GM12878 (cell line): ENCODE measurements at regions not wholly inside any gene's neighbourhood (a gene's known extent, or its start where the extent isn't known, plus 50 kb on each side); places are given as distances from the start of the nearest gene placed in this dataset.

Experiments
- ATAC-seq: fragments of 200-7000 bp; cut with Tn5 transposase; 3 replicates; pipeline ENCODE4 v1.9.1; 2020; ENCODE audit warnings: mild to moderate bottlenecking, moderate library complexity
- BruUV-seq: library from RNA; stranded (reverse); fragments of 400-500 nt; replicated peaks from 2 replicates; lab custom pipeline; 2021; lab: Mats Ljungman, UMichigan
- CTCF ChIA-PET: fragments of 300-600 bp; sonication (Branson Sonifier 250); formaldehyde crosslinking; extraction: SDS; loops from one replicate; lab custom pipeline; 2021; ENCODE audit warnings: inconsistent platforms; lab: Yijun Ruan, JAX
- POLR2A ChIA-PET: fragments of 350-600 bp; formaldehyde crosslinking; extraction: SDS; loops from one replicate; lab custom pipeline; 2021; ENCODE audit warnings: inconsistent platforms; lab: Charles Lee
- RAD21 ChIA-PET: fragments of 300-600 bp; sonication (Branson Sonifier 250); formaldehyde crosslinking; loops from one replicate; lab custom pipeline; 2023; ENCODE audit warnings: antibody characterized with exemption; ENCODE audit not compliant: unreplicated experiment; lab: Charles Lee
- SMC1A ChIA-PET: fragments of 300-600 bp; sonication (Branson Sonifier 250); formaldehyde crosslinking; loops from one replicate; lab custom pipeline; 2023; ENCODE audit not compliant: unreplicated experiment, uncharacterized antibody; lab: Charles Lee
- DNase-seq: peaks from one replicate; pipeline ENCODE4 v3.0.0-alpha.2; 2011; ENCODE audit warnings: low read depth, low spot score
- FAIRE-seq: peaks from 3 replicates; lab custom pipeline; 2011; peaks lifted over from hg19 to GRCh38; lab: Jason Lieb, UNC
- H2AFZ ChIP-seq: 2 replicates; pipeline ENCODE4 v1.6.0; 2011; ENCODE audit warnings: low read depth, low read length, control low read depth; ENCODE audit not compliant: control insufficient read depth
- H3K27ac ChIP-seq: 2 replicates; pipeline ENCODE4 v1.5.1; 2011; ENCODE audit warnings: control low read depth; ENCODE audit not compliant: control insufficient read depth, insufficient read depth
- H3K27me3 ChIP-seq, 2 experiments: replicated peaks in 1 of 2; 2 replicates each; pipeline versions ENCODE4 v1.6.0 to v1.6.1; 2011; ENCODE audit warnings: low read length in 1 of 2; ENCODE audit not compliant: control insufficient read depth in 2 of 2, insufficient read depth in 2 of 2
- H3K36me3 ChIP-seq, 2 experiments: 2 replicates each; pipeline ENCODE4 v1.5.1; 2011; ENCODE audit warnings: low read length in 1 of 2; ENCODE audit not compliant: control insufficient read depth in 2 of 2, insufficient read depth in 2 of 2
- H3K4me1 ChIP-seq: 2 replicates; pipeline ENCODE4 v1.6.1; 2011; ENCODE audit warnings: mild to moderate bottlenecking, low read length, moderate library complexity, mixed read lengths; ENCODE audit not compliant: control insufficient read depth, insufficient read depth
- H3K4me2 ChIP-seq: 2 replicates; pipeline ENCODE4 v1.6.0; 2011; ENCODE audit warnings: control low read depth; ENCODE audit not compliant: control insufficient read depth, insufficient read depth
- H3K4me3 ChIP-seq: fragments of 200-600 bp; sonication (generic); 2 replicates; pipeline ENCODE4 v1.5.1; 2016
- H3K79me2 ChIP-seq: 2 replicates; pipeline ENCODE4 v1.6.0; 2011; ENCODE audit warnings: low read length; ENCODE audit not compliant: control insufficient read depth, insufficient read depth
- H3K9ac ChIP-seq: 2 replicates; pipeline ENCODE4 v1.8.0; 2011; ENCODE audit warnings: low read length, control low read depth, mixed read lengths; ENCODE audit not compliant: control insufficient read depth, insufficient read depth
- H3K9me3 ChIP-seq: replicated peaks from 3 replicates; pipeline ENCODE4 v1.5.1; 2011; ENCODE audit warnings: mild to moderate bottlenecking, low read length; ENCODE audit not compliant: control insufficient read depth, insufficient read depth
- H4K20me1 ChIP-seq: 2 replicates; pipeline ENCODE4 v1.6.0; 2011; ENCODE audit not compliant: control insufficient read depth, insufficient read depth
- ATF7 ChIP-seq: fragments of 450-650 bp; IDR thresholded peaks from 2 replicates; pipeline ENCODE4 v1.6.1; 2016; ENCODE audit warnings: low read depth, mild to moderate bottlenecking
- ETV6 ChIP-seq, 2 experiments: fragments of 450-650 bp in 1 of 2; IDR thresholded peaks in 1 of 2; conservative IDR thresholded peaks in 1 of 2; 2 replicates each; pipeline ENCODE4 v1.6.1; 2014; ENCODE audit warnings: antibody characterized with exemption in 1 of 2, borderline replicate concordance in 1 of 2, low read depth in 1 of 2, mild to moderate bottlenecking in 1 of 2, moderate library complexity in 1 of 2
- HDAC2 ChIP-seq: fragments of 200-600 bp; sonication (generic); IDR thresholded peaks from 2 replicates; pipeline ENCODE4 v1.6.1; 2017
- NFIC ChIP-seq: IDR thresholded peaks from 2 replicates; pipeline ENCODE4 v1.6.1; 2012; ENCODE audit warnings: low read depth, mild to moderate bottlenecking, inconsistent platforms, low read length, moderate library complexity
- NFXL1 ChIP-seq: fragments of 450-650 bp; IDR thresholded peaks from 2 replicates; pipeline ENCODE4 v1.6.1; 2017; ENCODE audit warnings: antibody characterized with exemption, mild to moderate bottlenecking, borderline replicate concordance
- NRF1 ChIP-seq: conservative IDR thresholded peaks from 2 replicates; pipeline ENCODE4 v1.6.1; 2011; ENCODE audit warnings: mild to moderate bottlenecking, low read depth, low read length, improper control_type of control experiment
- SIN3A ChIP-seq: IDR thresholded peaks from 2 replicates; pipeline ENCODE4 v1.6.1; 2012; ENCODE audit warnings: low read depth, low read length, improper control_type of control experiment
- WRNIP1 ChIP-seq: IDR thresholded peaks from 2 replicates; pipeline ENCODE4 v1.6.1; 2011; ENCODE audit warnings: low read depth, low read length, improper control_type of control experiment, borderline replicate concordance
- ZNF217 ChIP-seq: fragments of 450-650 bp; IDR thresholded peaks from 2 replicates; pipeline ENCODE4 v1.6.1; 2017; ENCODE audit warnings: antibody characterized with exemption, mild to moderate bottlenecking
- ZNF24 ChIP-seq: fragments of 450-650 bp; IDR thresholded peaks from 2 replicates; pipeline ENCODE4 v1.6.1; 2017; ENCODE audit warnings: antibody characterized with exemption, mild to moderate bottlenecking
- WGBS: methylation state at CpG from one replicate; pipeline ENCODE4 v1.1.6; 2016; ENCODE audit warnings: low lambda C conversion rate; ENCODE audit not compliant: insufficient replicate concordance, insufficient coverage; ENCODE audit errors: missing lambda C conversion rate; 5-methylcytosine and 5-hydroxymethylcytosine counted together
- in situ Hi-C: fragments of 300-500 bp; cut with MboI; formaldehyde crosslinking; loops from 9 replicates; pipeline ENCODE4 v1.14.3; 2018; ENCODE audit warnings: mixed read lengths
- intact Hi-C: fragments of 100-400 bp; cut with micrococcal nuclease; formaldehyde crosslinking; loops from one replicate; pipeline ENCODE4 v1.14.2; 2022; ENCODE audit not compliant: unreplicated experiment
- TF ChIP-seq, protein P1 (sequence below), 3 experiments: IDR thresholded peaks in 2 of 3; conservative IDR thresholded peaks in 1 of 3; 2 replicates each; pipeline ENCODE4 v1.5.1; 2011; ENCODE audit warnings: low read depth in 3 of 3, low read length in 3 of 3, mild to moderate bottlenecking in 3 of 3, control low read depth in 2 of 3, moderate library complexity in 2 of 3, inconsistent platforms in 1 of 3, mixed read lengths in 1 of 3; ENCODE audit not compliant: control insufficient read depth in 2 of 3, insufficient read depth in 1 of 3; ENCODE audit errors: extremely low read depth in 1 of 3
- TF ChIP-seq, protein P2 (sequence below): IDR thresholded peaks from 2 replicates; pipeline ENCODE4 v1.6.1; 2012; ENCODE audit warnings: mild to moderate bottlenecking, low read depth, low read length

DNA sequence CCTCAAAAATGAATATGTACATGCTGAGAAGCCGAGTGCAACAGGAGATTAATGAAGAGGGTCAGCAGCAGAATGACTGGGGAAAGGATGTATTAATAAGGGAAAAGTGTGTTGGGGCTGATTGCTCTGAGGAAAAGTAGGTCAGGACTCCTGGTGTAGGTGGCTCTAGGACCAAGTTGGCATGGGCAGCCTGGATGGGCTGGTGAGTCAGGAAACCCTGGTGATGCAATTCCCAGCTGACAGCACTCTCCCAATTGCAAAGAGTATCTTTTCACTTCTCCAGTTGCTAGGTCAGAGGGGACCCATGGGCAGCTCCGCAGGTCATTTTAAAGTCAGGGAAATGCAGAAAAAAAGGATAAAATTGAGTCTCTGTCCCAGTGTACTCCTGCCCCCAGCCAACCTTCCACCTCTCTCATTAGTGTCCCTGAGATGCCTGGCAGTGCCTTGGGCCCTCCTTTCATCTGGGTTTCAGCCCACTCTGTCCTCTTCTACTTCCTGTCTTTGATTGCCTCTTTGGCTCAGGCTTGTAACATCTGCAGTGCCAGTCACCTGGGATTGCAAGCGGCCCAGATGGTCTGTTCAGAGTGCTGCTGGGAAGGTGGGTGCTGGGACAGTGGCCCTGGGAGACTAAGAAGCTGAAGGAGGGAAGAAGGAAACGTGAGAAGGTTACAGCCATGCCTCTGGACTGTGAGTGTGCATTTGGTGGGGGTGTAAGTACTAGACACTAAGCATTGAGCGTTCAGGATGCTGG, 2177.2 kb downstream of the TP53TG3F start:
- 0% methylated on average over 5 of the region's 5 CpGs for WGBS

More for the DNA sequence above, 2177.2 kb downstream of the TP53TG3F start:
- no peak for FAIRE-seq
- CTCF ChIA-PET, result no interaction called here
- Histone ChIP-seq H3K4me3 (no peak overlapping the region), H3K79me2 (no peaks in the 10 kb centered on the region), H3K9me3 (no peaks in the 10 kb centered on the region; the same call in 2 of the 3 replicates), H3K4me2 (no peak overlapping the region), H3K36me3 (no peaks in the 10 kb centered on the region), H3K27me3 (no peaks in the 10 kb centered on the region), H3K27ac (no peak overlapping the region), H3K4me1 (no peaks in the 10 kb centered on the region), H4K20me1 (no peaks in the 10 kb centered on the region), H2AFZ (no peak overlapping the region), H3K9ac (no peak overlapping the region)
- TF ChIP-seq, protein P1, sequence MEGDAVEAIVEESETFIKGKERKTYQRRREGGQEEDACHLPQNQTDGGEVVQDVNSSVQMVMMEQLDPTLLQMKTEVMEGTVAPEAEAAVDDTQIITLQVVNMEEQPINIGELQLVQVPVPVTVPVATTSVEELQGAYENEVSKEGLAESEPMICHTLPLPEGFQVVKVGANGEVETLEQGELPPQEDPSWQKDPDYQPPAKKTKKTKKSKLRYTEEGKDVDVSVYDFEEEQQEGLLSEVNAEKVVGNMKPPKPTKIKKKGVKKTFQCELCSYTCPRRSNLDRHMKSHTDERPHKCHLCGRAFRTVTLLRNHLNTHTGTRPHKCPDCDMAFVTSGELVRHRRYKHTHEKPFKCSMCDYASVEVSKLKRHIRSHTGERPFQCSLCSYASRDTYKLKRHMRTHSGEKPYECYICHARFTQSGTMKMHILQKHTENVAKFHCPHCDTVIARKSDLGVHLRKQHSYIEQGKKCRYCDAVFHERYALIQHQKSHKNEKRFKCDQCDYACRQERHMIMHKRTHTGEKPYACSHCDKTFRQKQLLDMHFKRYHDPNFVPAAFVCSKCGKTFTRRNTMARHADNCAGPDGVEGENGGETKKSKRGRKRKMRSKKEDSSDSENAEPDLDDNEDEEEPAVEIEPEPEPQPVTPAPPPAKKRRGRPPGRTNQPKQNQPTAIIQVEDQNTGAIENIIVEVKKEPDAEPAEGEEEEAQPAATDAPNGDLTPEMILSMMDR (IDR thresholded peaks at IDR 0.05 in 2 of 3, conservative IDR thresholded peaks at IDR 0.05 in 1 of 3; ENCODE audit: control insufficient read depth in 2 of 3, extremely low read depth in 1 of 3, insufficient read depth in 1 of 3, low read depth in 3 of 3, low read length in 3 of 3), result no peak
- TF ChIP-seq ETV6 (conservative IDR thresholded peaks at IDR 0.05 in 1 of 2, IDR thresholded peaks at IDR 0.05 in 1 of 2; ENCODE audit: borderline replicate concordance in 1 of 2, low read depth in 1 of 2) (no peak), WRNIP1 (no peak), NFXL1 (no peak), ATF7 (no peak), ZNF24 (no peak), SIN3A (no peak), HDAC2 (no peak), NRF1 (no peak), NFIC (no peak), ZNF217 (no peak)
- TF ChIP-seq, protein P2, sequence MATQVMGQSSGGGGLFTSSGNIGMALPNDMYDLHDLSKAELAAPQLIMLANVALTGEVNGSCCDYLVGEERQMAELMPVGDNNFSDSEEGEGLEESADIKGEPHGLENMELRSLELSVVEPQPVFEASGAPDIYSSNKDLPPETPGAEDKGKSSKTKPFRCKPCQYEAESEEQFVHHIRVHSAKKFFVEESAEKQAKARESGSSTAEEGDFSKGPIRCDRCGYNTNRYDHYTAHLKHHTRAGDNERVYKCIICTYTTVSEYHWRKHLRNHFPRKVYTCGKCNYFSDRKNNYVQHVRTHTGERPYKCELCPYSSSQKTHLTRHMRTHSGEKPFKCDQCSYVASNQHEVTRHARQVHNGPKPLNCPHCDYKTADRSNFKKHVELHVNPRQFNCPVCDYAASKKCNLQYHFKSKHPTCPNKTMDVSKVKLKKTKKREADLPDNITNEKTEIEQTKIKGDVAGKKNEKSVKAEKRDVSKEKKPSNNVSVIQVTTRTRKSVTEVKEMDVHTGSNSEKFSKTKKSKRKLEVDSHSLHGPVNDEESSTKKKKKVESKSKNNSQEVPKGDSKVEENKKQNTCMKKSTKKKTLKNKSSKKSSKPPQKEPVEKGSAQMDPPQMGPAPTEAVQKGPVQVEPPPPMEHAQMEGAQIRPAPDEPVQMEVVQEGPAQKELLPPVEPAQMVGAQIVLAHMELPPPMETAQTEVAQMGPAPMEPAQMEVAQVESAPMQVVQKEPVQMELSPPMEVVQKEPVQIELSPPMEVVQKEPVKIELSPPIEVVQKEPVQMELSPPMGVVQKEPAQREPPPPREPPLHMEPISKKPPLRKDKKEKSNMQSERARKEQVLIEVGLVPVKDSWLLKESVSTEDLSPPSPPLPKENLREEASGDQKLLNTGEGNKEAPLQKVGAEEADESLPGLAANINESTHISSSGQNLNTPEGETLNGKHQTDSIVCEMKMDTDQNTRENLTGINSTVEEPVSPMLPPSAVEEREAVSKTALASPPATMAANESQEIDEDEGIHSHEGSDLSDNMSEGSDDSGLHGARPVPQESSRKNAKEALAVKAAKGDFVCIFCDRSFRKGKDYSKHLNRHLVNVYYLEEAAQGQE, result no peak
- intact Hi-C loops (no loop called here), in situ Hi-C loops (loop anchor here (25.0 kb wide), 2 partner anchors 374 to 874 kb away; no protein-coding TSS in a partner anchor)
- SMC1A ChIA-PET, result interaction anchor here (1.0 to 2.0 kb wide), 2 partner anchors 11 to 24 kb away, joined by 3 to 8 read pairs; no protein-coding TSS in a partner anchor
- no peak for DNase-seq
- no peak for ATAC-seq
- RAD21 ChIA-PET, result no interaction called here
- no TSS peak for BruUV-seq
- POLR2A ChIA-PET, result no interaction called here
